ENCODE measurements at regions not wholly inside any gene's neighbourhood (a gene's known extent, or its start where the extent isn't known, plus 50 kb on each side); places are given as distances from the start of the nearest gene placed in this dataset.

GRCh38 chr16:79754501-79754900 is 154.0 kb upstream of the MAF start:
- no peak for DNase-seq

- DNase-seq: no peak
Measured at GRCh38 chr16:79754081-79754480, 153.5 kb upstream of the MAF start.

- DNase-seq: no peak
Measured at GRCh38 chr16:79753286-79753685, 152.7 kb upstream of the MAF start.

- DNase-seq: no peak
Measured at GRCh38 chr16:79752396-79752795, 151.9 kb upstream of the MAF start.

- DNase-seq: no peak
Measured at GRCh38 chr16:79751471-79752184, 151.1 kb upstream of the MAF start.

GRCh38 chr16:79750311-79750710 is 149.8 kb upstream of the MAF start:
- no peak for DNase-seq

GRCh38 chr16:79748629-79749028 is 148.1 kb upstream of the MAF start:
- DNase-seq: no peak

- no peak for DNase-seq
Measured at GRCh38 chr16:79747688-79748087, 147.2 kb upstream of the MAF start.

- DNase-seq: no peak
Measured at GRCh38 chr16:79740252-79740651, 139.7 kb upstream of the MAF start.

- DNase-seq: peak; percentile 30
Measured at GRCh38 chr16:79735271-79735670, 134.7 kb upstream of the MAF start.

- no peak for DNase-seq
Measured at GRCh38 chr16:79734721-79735120, 134.2 kb upstream of the MAF start.

- DNase-seq: no peak
Measured at GRCh38 chr16:79728923-79729240, 128.3 kb upstream of the MAF start.

- no peak for DNase-seq
Measured at GRCh38 chr16:79728048-79728922, 127.7 kb upstream of the MAF start.

GRCh38 chr16:79726902-79727301 is 126.4 kb upstream of the MAF start:
- DNase-seq: no peak

- no peak for DNase-seq
Measured at GRCh38 chr16:79725051-79725450, 124.5 kb upstream of the MAF start.

GRCh38 chr16:79723583-79724168 is 123.1 kb upstream of the MAF start:
- DNase-seq: no peak

- peak; percentile 65 for DNase-seq
Measured at GRCh38 chr16:79721270-79721669, 120.7 kb upstream of the MAF start.

- no peak for DNase-seq
Measured at GRCh38 chr16:79717333-79718137, 117.0 kb upstream of the MAF start.

- no peak for DNase-seq
Measured at GRCh38 chr16:79716645-79717332, 116.3 kb upstream of the MAF start.

GRCh38 chr16:79715061-79715460 is 114.5 kb upstream of the MAF start:
- DNase-seq: no peak

GRCh38 chr16:79714440-79714839 is 113.9 kb upstream of the MAF start:
- no peak for DNase-seq

Measured in renal pelvis (tissue), 1 donor.